Hematopoietic multipotent progenitor cell treated with erythropoietin and hydrocortisone succinate and interleukin-3 and kit ligand, for 8 days (in vitro differentiated cells): ENCODE measurements at regions not wholly inside any gene's neighbourhood (a gene's known extent, or its start where the extent isn't known, plus 50 kb on each side); places are given as distances from the start of the nearest gene placed in this dataset.

ENCODE experiments used
- DNase-seq: peaks from one replicate; pipeline ENCODE4 v3.0.0-alpha.2; 2015

DNA sequence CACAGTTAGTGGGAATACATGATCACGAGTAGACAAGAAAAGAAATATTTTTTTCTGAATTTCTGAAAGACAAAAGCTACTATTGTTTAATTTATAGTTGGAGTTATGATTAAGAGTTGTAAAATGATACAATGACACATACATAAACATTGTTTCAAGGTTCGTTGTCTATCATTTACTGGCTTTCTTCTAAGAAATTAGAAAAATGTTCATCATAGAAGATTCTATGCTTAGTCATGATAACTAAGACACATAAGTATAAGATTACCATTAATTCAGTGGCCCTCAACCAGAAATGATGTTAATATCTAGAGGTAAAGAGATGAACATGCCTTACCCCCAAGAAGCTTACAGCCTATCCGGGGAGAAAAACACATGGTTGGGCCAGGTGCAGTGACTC is 1832.8 kb upstream of the PRR20A start:
- DNase-seq, result no peak

DNA sequence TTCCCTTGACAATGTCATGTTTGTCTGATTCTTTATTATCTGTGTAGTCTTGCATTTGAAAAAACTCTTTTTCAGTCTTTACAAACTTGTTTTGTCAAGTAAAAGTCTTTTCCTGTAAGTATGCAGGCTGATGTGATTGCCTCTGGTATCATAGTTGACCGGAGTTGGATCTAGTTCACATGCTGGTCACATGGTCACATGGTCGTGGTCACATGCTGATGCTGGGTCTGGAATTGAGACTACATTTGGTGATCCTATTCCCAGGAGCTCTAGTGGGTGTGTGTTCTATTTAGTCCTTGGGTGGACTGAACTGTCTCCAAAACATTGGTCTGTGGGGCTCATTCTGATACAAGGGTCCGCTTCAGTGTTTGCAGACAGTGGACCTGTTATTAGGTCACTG is 1798.8 kb upstream of the PRR20A start:
- no peak for DNase-seq

DNA sequence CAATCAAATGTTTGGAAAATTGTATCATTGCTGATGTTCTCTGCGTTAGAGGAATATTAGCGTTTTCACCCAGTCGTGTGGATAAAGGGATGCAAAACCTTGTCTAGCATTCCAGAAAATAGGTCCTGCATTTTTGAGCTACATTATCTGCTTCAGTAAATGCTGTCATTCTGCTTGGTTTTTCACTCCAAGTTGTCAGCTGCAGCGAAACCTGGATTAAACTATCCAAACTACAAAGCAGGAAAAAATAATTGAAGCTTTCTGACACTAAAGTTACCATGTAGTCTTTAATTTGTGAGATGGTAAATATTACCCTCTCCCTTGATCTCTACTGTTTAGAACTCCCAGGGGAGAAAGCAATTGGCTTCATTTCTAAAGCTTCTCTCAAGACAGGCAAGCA is 1795.5 kb upstream of the PRR20A start:
- DNase-seq, result no peak

DNA sequence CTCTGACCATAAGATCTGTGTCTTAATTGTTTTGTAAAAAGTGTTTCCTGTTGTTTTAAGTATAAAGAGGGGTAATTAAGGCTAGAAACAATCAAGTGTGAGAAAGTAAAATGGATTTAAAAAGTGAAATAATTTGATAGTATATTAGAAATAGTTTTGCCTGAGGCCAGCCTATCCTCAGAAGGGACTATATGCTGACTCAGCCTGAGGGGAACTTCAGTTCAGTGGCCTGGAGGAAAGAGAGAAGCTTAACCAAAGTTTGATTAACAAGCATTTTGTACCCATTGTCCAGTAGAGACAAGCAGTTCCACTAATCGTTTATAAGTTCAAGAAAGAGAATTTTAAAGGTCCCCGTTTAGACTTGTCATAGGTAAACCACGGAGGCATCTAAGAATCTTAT is 1793.2 kb upstream of the PRR20A start:
- no peak for DNase-seq

DNA sequence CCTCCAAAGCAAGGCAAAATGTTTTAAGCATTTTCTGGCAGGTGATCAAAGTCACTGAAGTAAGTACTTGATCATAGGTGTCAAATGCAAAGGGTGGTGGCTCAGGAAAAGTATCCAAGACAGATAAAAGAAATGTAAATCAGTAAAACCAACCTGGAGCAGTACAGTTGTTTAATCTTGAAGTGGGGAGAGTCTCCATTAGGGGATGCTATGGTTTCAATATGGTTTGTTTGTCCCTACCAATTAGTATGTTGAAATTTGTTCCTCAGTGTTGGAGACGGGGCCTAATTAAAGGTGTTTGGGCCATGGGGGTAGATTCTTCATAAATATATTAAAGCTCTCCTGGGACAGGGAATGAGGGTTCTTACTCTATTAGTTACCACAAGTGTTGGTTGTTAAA is 1781.7 kb upstream of the PRR20A start:
- no peak for DNase-seq

DNA sequence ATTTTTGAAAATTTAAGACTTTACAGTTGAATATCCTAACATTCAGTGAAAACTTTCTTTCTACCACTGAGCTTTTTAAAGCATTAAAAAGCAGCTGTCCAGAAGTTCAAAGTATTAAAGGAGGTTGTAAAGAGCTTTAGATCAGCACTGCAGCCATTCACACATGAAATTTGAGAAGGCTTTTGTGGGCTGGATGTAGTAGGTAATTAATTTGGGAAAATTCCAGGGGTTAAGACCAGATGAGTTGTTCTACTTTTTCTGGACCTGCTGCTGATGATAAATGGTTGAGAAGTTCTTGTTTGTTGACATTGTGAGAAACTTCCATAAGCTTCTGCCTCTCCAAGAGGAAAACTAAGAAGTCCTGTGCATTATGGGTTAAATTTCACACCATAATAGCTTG is 1779.6 kb upstream of the PRR20A start:
- no peak for DNase-seq

DNA sequence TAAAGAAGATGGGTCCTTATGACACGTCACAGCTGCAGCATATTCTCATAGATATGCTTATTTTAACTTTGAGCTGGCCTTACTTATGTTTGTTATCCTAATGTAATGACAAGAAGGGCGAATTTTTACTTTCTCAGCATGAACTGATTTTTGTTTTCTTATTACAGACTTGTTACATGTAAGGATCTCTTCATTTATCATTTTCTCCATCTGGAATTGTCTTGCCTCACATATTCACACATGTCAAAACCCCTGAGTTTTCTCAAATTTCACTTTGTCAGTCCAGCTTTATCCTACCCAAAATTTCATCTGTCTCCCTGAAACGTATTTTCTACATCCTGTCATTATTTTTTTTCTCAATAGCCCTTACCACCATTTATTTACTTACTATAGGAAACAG is 1774.0 kb upstream of the PRR20A start:
- DNase-seq, result no peak

DNA sequence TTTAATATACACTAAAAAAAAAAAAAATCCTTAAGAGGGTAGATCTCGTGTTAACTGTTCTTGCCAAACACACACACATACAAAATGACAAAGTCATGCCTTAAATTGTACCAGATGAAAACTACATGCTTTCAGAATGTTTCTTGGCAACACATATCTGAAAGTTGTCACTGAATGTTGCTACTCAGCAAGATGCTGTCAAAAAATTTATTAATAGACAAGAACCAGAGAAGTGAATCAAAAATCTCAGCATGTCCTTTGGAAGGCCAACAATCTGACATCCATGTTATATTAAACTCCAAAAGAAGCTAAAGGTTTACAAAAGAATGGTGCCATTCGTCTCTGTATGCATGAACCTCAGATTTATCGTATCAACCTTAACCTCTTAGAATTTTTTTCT is 1746.2 kb upstream of the PRR20A start:
- no peak for DNase-seq

DNA sequence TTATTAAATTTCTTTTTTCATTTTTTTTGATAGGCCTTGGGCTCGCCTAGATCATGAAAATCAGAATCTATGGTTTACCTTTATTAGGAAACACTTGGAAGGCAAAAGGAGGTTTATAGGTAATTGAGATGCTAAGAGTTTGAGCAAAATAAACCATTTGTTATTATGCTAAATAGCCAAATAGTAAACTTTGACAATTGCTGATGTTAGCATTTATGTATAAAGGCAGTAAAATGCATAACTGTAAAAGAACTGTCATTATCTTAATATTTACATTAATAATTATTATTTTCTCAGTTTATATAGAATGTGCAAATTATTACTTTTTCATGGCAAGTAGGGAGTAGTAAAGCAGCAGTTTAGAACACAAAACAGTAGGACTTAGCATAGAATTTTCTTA is 1737.8 kb upstream of the PRR20A start:
- no peak for DNase-seq

DNA sequence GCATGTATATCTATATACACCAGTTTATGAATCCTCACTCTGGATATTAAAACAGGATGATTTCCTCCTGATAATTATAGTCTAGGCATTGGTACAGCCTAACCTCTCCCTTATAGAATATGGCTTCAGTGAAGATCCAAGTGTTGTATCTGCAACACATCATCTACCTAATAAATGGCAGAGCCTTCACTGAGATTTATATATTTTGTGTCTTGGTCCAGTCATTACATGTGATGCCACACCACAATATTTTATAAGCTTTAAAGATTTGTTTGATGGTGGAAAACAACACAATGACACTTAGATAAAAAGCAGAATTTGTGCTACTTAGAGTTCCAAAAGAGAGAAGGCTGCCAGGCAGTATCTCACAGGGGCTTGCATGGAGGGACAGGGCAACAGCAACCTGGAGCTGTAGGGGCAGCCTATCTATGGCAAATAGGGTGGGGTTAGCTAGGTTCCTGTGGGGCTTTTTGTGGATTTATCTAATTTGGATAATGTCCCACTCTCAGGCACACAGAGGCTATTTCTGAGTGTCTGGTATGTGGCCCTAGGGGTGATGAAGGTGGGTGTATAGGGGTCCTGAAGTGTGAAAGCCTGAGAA is 1736.7 kb upstream of the PRR20A start:
- DNase-seq, result no peak

DNA sequence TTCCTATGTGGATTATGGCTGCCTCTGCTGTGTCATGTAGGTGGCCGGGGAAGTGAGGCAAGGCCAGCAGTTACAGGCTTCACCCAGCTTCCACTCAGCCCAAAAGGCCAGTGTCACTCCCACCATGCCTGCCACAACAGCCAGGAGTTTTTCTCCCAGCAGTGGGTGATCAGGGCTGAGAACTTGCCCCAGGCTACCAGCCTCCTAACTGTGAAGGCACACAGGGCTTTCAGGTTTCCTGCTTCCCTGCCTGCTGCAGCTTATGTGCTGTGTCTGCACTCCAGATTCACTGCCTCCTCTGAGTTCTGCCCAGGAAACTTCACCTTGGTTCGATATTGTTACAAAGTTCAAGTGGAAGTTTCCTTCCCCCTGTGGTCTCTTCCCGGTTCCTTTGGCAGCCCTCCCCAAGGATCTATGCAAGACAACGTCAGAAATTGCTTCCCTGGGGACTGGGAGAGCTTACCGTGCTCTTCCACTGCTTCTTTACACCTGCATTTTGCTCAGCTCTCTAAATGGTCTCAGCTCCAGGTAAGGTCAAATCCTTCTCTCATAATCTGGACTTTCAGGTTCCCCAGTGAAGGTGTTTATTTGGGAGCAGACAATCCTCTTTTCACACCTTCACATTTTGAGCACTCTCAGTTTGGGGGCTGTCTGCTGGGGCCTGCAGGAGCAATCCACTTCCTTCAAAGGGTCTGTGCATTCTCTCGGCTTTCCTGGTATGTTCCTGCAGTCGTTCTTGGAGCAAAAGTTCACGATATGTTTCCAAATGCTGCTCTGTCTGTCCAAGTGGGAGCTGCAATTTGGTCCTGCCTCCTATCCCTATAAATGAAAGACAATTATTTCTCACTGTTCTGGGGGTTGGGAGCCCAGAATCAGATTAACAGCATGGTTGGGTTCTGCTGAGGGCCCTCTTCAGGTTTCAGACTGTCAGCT is 1730.1 kb upstream of the PRR20A start:
- no peak for DNase-seq

DNA sequence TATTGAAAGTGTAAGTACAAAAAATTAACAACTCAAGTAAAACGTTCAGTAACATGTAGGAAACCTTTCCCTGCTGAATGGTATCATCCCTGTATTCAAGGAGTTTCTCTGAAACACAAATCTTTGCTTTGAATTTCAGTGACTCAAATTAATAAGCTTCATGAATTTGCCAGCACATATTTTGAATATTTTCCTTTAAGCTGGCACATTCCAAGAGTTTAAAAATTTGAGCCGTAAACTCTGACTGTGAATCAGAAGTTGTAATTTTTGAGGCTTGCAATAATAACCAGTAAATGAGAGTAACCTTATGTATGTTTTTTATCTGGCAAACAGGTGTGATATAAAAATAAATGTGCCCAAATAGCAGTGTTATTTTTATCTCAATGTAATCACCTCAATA is 1722.6 kb upstream of the PRR20A start:
- no peak for DNase-seq

DNA sequence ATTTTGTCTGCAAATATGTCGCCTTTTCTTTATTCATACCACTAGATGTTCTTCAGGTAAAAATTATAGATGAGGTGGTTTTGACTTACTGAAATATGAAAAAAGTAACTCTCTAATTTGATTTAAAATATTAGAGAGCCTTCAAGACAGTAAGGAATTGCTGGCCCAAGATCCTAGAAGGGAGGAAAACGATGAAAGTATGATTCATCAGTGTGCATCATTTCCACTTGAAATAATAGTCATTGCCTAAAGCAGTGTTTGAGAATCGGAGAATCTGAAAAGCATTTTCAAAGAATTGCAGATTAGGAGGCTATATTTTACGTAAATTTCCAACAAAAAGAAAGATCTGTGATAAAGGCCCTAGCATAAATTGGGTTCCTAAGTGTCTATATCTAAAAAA is 1707.9 kb upstream of the PRR20A start:
- DNase-seq, result no peak

DNA sequence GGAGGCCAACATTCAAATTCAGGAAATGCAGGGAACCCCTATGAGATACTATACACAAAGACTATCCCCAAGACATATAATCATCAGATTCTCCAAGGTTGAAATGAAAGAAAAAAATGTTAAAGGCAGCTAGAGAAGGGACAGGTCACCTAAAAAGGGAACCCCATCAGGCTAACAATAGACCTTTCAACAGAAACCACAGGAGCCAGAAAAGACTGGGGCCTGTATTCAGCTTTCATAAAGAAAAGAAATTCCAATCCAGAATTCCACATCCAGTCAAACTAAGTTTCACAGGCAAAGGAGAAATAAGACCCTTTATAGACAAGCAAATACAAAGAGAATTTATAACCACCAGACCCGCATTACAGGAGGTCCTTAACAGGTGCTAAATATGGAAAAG is 1703.6 kb upstream of the PRR20A start:
- DNase-seq, result no peak

DNA sequence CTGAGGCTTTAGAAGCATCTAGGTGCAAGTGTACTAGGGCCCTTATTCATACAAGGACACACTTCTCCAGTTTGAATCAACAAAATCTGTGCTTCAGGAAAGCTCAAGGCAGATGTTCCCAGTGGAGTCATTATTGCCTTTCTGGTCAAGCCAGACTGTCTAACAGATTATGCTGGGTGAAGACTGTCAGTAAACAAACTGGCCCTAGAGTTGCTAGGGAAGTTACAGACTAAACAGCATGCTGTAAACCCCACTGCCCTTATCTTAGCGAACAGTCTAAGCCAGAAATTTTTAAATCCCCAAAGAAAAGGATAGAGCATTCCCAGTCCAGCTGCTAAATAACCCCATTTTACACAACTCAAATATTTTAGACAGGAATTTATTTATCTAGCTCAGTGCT is 1701.3 kb upstream of the PRR20A start:
- DNase-seq, result no peak

DNA sequence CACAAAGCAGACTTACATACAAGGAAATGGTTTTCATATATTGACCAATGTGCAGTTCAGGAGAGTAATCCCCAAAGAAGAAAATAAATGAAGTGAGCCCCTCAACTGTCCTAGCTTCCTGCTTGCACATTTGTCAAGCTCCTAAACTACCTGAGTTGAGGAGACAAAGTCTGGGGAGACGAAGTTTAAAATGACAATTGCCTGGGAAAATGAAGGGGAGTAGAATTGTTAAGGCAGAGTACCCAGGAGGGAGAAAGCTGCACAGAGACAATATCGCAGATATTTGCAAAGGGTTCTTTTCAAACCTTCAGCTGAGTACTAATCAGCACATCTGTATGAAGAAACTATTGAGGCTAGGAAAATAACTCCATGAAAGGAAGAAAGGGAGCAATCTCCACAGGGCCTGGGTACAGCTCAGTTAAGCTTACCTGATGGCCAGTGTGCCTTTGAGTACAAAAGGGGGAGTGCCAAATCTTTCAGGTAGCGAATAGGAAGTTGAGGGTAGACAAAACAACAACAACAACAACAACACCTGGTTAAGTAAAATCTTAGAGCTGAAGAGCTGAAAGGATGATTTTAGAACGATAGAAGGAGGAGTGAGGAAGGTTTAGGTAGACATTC is 1700.1 kb upstream of the PRR20A start:
- no peak for DNase-seq

DNA sequence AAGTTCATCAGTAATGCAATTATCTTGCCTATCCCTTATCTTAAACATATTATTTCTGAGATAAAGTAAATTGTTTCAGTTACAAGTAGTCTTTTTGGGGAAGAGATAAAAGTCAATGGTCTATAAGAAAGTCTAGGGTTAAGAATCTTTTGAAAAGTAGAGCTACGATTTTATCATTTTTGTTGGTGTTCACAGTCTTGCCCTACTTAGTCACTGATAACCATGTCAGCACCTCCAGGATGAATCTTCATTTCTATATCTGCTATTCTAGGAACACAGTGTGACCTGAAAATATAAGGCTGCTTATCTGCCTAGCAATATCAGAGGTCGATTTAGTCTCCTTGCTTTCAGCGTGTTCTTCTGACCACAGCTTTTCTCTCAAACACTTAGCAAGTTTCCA is 1676.5 kb upstream of the PRR20A start:
- no peak for DNase-seq

DNA sequence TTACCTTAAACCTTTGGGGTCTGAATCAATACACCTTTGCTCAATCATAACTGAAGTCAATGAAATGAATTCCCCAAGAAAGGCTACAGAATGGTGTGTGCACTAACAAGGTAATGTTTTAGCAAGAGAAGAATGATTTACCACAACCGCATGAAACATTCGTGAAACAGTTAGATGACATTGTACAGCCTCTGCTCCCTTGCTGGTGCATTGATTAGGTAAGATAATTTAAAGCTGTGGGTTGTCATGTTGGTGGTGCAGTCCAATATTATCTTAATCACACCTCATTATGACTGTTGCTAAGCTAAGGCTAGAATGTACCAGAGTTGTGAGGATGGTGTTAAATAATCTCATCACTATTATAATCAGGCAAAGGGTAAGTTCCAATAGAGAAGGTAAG is 1673.2 kb upstream of the PRR20A start:
- DNase-seq, result no peak

DNA sequence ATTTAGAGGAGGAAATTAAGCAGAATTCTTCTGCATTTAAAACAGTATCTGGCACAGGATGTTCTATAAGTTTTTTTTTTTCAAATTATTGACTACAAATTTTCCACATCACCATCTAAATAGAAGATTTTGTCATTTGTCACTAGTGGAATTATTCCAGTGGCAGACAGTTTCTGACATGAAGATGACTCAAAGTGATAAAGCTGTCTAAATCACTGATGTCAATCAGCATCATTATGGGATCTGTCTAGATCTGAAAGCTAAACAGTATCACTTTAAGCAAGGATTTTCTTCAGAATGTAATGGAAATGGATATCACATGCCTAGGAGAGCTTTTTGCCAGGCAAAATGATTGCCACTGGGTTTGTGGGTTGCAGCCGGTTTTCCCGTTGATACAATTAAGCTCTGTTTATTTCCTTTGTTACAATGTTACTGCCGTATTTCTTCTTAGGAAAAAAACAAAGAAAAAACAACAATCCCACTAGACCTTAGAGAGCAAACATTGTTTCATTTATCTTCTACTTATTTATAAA is 1657.0 kb upstream of the PRR20A start:
- DNase-seq, result no peak

DNA sequence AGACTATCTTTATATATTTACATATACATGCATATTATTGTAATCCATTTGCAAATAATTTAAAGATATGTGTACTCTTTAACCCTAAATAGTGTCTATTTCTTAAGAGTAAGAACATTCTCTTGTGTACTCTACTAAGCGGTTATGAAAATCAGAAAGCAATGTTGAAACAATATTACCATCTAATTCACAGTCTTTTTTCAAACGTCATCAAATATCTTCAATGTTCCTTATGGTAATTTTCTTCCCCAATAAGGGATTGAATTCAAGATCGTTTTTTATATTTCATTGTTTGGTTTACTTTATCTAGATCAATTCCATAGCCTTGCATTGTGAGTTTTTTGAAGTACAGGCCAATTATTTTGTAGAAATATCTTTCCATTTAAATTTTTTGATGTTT is 1647.4 kb upstream of the PRR20A start:
- no peak for DNase-seq

DNA sequence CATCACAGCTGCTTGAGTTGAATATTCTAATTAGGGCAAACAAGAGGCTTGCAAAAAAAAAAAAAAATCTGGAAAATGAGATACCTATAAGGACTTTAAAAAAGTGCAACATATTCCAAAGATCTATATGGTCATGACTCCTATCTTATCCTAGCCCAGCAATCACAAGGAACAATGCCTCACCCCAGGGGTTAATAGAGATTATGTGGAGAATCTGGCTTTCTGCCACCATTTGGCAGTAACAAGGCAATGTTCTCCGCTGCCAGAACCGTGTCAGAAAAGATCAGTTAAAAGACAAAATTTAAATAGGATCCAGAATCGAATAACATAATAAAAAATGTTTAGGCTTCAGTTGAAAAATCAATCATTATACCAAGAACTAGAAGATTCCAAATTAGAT is 1643.2 kb upstream of the PRR20A start:
- no peak for DNase-seq

DNA sequence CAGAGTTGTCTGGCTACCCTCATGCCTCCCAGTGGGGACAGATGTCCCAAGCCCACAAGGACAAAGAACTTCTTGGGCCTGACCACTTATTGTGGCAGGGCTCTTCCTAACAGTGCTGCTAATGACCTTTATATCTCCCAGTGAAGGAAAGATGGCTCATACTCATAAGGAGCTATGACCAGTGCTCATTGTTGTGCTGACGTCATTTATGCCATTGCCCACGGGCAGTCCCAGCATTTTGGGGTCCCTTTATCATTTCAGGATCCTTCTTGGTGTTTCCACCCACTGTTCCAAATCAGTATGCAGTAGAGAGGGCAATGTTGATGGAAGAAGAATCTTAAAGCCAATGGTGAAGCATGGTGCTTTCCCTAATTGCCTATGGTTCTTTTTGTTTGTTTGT is 1640.0 kb upstream of the PRR20A start:
- no peak for DNase-seq

DNA sequence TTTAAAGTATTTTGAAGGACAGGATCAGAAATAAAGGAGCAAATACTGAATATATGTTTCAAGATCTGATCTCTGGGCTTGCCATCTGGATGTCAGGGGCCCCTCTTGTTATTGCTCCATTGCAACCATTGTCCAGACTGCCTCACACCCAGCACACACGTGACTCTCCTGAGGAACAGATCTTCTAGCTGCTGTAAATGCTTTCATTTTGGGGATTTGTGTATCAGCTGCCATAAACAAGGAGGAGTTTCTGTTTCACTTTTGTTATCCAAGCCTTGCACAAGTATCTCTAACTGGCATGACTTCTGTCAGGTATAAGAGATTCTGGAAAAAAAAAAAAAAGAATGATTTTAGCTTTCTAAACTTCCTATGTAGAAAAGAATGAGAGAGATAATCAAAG is 1624.1 kb upstream of the PRR20A start:
- no peak for DNase-seq

DNA sequence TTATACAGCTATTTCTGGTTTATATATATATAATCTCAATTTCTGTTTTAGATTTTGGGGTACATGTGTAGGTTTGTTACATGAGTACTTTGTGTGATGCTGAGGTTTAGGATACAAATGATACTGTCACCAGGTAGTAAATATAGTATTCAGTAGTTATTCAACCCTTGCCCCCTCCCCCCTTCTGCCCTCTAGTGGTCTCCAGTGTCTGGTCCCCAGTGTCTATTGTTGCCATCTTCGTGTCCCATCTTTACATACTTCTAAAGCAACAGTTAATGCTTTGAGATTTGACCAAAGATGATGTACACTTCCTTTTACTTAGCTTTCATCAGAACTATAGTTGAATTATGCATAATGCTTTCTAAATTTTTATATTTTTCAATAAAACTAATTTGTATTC is 1623.4 kb upstream of the PRR20A start:
- DNase-seq, result no peak
